ENCODE measurements at regions not wholly inside any gene's neighbourhood (a gene's known extent, or its start where the extent isn't known, plus 50 kb on each side); places are given as distances from the start of the nearest gene placed in this dataset.

GRCh38 chr4:81796790-81797528 lies 325.3 kb upstream of the RASGEF1B start:
- TF ChIP-seq CTCF (IDR thresholded peaks at IDR 0.05), result no peak
- no peak for TF ChIP-seq POLR2A (IDR thresholded peaks at IDR 0.05)
